Activated naive CD8-positive, alpha-beta T cell treated with anti-CD3 and anti-CD28 coated beads, Interleukin-2, amount 50 U/mL, for 16 hours (primary cell): ENCODE measurements at regions not wholly inside any gene's neighbourhood (a gene's known extent, or its start where the extent isn't known, plus 50 kb on each side); places are given as distances from the start of the nearest gene placed in this dataset.
"Not testable (repeated sequence)": the region's sequence is repeated elsewhere in the genome, so short reads cannot be mapped to it uniquely, and the experiment has no call there.

Experiments used
- DNase-seq: peaks from one replicate; pipeline ENCODE4 v3.0.0-alpha.2; 2020; ENCODE audit warnings: low read depth, low spot score

DNA sequence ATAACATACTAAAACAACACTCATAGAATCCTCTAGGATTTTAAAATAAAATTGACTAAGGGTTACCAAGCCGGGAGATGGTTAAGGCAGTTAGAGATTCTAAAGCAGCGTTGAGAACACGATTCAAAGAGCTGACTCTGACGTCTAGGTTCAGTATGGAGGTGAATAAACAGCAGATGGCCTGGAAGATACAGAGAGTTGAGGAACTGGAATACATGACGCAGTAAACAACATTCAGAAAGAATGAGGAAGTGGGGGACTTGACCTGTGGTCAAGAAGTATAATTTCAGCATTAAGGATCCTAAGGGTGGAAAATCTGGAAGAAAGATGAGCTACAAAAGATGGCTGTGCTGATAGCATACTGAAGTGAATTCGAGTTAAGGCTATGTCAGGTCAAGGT, 172.5 kb upstream of the NBPF9 start:
- not testable (repeated sequence) for DNase-seq

DNA sequence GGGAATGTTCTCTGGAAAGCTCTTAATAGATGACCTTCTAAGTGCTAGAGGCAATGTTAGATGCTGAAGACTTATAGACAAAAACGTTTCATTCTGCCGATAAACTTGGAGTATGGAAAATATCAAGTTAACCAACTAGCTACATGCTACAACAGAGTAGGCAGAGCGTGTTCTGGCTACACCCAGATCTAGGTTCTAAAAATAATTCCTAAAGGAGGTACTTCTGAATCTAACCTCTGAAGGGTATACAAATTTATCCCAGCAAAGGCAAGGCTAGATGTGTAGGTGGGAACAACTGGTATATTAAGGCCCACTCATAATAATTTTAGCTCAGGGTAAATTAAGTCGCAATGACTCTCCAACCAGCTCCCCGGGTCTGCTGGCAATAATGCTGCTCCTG, 173.1 kb upstream of the NBPF9 start:
- not testable (repeated sequence) for DNase-seq

- DNase-seq, result not testable (repeated sequence)
These were observed 174.8 kb upstream of the NBPF9 start for GRCh38 chr1:149278156-149278555.

- DNase-seq, result not testable (repeated sequence)
These were observed 175.7 kb upstream of the NBPF9 start for GRCh38 chr1:149279015-149279414.

DNA sequence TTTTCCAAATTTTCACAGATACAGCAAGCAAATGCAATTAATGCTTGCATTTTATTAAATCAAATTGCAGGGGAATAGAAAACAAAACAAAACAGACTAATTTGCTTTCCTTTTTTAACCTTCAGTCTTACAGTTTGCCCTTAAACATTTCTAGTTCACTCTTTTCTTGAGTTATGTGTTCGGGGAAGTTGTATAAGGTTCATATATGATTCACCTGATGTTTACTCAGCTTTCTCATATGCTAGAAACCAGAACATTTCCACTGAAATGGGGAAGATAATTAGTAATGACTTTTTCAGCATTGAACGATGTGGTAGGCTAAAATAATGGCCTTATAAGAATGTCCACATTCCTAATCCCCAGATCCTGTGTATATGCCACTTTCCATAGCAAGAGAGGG, 176.2 kb upstream of the NBPF9 start:
- DNase-seq, result not testable (repeated sequence)

GRCh38 chr1:149284773-149285172, 181.4 kb upstream of the NBPF9 start:
- DNase-seq, result not testable (repeated sequence)

DNA sequence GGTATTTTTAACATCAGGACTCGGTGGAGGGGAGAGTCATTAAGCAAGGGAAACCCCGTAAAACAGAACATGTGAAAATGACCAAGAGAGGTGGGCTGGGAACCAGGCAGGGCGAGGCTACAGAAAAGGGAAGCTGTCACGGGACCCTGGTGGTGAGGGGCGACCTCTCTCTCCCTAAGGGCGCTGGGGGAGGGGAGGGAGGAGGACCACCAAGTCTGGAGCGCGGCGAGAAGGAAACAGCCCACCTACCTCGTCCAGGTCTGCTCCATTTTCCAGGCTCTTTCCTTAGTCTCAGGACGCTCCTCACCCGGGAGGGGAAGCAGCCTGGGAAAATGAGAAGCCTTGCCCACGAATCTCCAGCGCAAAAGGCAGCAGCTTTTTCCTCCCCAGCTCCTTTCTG, 181.9 kb upstream of the NBPF9 start:
- DNase-seq, result not testable (repeated sequence)

- not testable (repeated sequence) for DNase-seq
These were observed 182.3 kb upstream of the NBPF9 start for GRCh38 chr1:149285638-149286037.

DNA sequence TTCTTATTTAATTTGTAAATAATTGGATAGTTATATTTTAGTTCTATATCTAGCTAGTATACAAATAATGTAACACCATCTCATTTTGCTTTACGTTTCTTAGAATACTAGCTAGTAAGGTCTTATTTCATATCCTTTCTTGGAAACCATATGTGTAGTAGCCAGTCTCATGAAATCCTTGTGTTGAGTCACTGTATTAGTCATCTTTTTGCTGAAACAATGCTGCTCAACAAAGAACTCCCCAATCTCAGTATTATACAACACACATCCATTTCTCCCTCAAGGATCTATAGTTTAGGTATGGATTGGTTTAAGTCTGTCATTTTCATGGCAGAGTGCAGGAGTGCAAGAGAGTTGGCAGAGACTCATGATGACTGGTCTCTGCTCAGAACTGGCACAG, 185.2 kb upstream of the NBPF9 start:
- not testable (repeated sequence) for DNase-seq

DNA sequence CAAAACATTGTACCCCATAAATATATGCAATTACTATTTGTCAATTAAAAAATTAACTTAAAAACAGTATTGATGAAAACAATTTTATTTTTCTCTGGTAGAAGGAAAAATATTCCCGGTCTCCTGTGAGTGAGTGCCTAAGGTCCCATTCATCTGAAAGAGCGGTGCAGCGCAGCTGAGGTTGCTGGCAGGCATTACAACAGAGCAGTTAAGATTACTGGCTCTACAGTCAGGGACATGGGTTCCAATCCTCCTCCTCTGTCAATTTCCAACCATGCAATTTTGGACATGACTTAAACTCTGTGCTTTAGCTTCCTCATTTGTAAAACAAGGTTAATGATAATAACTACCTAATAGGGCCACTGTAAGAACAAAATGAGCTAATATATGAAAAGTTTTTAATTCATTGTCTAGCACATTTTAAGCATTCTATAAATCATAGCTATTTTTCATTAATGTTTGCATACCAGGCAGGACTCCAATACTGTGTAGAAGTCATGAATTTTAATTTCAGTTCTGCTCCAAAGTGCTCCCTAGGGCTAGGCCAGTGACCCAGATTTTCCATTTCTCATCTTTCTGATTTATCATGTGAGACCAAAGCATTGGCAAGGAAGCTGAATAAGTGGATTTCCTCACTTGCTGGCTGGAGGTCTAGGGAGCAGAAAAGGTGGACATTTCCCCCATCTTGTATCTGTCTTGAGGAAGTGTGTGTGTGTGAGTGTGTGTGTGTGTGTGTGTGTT, 174.2 kb upstream of the NBPF19 start:
- DNase-seq, result not testable (repeated sequence)

GRCh38 chr1:149301282-149301681, 173.6 kb upstream of the NBPF19 start:
- DNase-seq, result not testable (repeated sequence)

GRCh38 chr1:149304796-149305195, 170.0 kb upstream of the NBPF19 start:
- DNase-seq, result not testable (repeated sequence)

DNA sequence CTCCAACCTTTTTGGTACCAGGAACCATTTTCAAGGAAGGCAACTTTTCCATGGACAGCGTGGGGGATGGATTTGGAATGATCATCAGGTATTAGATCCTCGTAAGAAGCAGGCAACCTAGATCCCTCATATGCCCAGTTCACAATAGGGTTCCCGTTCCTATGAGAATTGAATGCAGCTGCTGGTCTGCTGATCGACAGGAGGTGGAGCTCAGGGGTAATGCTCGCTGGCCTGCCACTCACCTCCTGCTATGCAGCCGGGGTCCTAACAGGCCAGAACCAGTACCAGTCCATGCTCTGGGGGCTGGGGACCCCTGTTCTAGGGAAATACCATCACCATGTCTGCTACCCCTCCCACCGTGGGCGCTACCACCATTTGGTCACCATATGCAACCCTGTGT, 167.2 kb upstream of the NBPF19 start:
- not testable (repeated sequence) for DNase-seq

- not testable (repeated sequence) for DNase-seq
These were observed 159.9 kb upstream of the NBPF19 start for GRCh38 chr1:149314921-149315320.

- not testable (repeated sequence) for DNase-seq
These were observed 153.7 kb upstream of the NBPF19 start for GRCh38 chr1:149320971-149321731.

DNA sequence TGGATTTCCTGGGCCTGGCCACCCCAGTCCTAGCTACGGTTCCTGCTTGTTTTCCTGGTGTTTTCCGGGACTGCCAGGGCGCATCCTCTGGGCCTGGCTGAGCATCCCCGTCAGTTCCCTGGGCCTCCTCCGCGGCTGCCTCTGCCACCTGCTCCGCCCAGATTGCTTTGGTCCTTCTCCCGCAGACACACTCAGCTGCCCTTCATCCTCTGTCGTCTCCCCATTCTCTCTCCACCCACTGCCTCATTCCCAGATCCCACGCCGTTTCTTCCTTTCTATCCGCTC, 153.2 kb upstream of the NBPF19 start:
- not testable (repeated sequence) for DNase-seq

GRCh38 chr1:149330081-149330335, 144.8 kb upstream of the NBPF19 start:
- not testable (repeated sequence) for DNase-seq

- not testable (repeated sequence) for DNase-seq
These were observed 138.8 kb upstream of the NBPF19 start for GRCh38 chr1:149336082-149336481.

GRCh38 chr1:149338221-149338691, 136.6 kb upstream of the NBPF19 start:
- not testable (repeated sequence) for DNase-seq

- not testable (repeated sequence) for DNase-seq
These were observed 136.1 kb upstream of the NBPF19 start for GRCh38 chr1:149338698-149339097.

DNA sequence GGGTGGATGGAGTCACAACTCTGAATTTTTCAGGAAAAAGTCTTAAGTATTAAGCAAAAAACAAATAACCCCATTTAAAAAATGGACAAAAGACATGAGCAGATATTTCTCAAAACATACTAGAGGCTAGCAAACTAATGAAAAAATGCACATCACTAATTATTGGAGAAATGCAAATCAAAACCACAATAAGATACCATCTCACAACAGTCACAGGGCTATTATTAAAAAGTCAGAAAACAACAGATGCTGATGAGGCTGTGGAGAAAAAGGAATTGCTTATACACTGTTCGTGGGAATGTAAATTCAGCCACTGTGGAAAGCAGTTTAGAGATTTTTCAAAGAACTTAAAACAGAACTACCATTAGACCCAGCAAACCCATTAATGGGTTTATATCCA, 125.4 kb upstream of the NBPF19 start:
- not testable (repeated sequence) for DNase-seq

DNA sequence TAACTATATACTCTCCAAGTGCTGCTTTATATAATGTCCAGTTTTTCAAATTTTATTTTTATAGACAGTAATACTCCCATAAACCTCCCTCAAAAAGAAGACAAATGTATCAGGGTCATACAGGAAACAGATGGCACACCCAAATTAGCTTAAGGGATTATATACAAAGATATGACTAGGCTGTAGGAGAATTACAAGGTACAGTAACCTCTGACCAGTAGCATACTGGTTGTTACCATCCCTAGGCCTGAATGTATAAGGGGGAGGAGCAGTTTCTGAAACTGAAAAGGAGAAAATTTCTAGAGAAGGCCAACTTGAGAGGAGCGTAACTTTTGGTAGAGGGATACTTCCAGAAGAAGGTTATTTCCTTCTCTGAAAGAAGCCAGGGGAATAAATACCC, 122.6 kb upstream of the NBPF19 start:
- DNase-seq, result not testable (repeated sequence)

- not testable (repeated sequence) for DNase-seq
These were observed 120.3 kb upstream of the NBPF19 start for GRCh38 chr1:149354579-149354978.
